Frontal cortex (tissue), 3 donors: ENCODE measurements at regions not wholly inside any gene's neighbourhood (a gene's known extent, or its start where the extent isn't known, plus 50 kb on each side); places are given as distances from the start of the nearest gene placed in this dataset.

Experiments
- DNase-seq, 2 donors: peaks; one replicate each; pipeline ENCODE4 v3.0.0; 2012; ENCODE audit warnings: low spot score in 2 of 2
- FAIRE-seq: peaks from 2 replicates; lab custom pipeline; 2012; peaks lifted over from hg19 to GRCh38; lab: Jason Lieb, UNC
- donor health status: control.
- donor health status: control.
- donor health status: control.

DNA sequence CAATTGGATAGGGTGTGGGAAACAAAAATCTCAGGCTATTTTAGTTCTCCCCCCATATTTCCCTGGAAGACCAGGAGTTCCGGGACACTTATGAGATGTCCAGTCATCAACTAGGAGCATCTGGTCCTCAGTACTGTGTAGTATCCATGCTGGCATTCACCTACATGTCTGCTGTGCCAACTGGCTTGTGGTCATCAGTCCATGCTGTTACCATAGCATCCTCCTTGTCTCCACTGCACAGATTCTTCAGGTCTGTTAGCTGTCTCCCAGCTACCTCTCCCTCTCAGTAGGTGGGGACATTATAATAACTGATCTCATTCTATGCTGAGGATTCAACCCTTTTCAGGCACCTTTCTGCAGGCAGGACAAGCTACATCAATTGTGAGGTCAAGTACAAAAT lies 302.9 kb downstream of the BARHL2 start:
- FAIRE-seq (no peak), DNase-seq (no peak)

- FAIRE-seq: no peak
- DNase-seq: no peak
These were observed 303.6 kb downstream of the BARHL2 start for GRCh38 chr1:90413519-90413918.

DNA sequence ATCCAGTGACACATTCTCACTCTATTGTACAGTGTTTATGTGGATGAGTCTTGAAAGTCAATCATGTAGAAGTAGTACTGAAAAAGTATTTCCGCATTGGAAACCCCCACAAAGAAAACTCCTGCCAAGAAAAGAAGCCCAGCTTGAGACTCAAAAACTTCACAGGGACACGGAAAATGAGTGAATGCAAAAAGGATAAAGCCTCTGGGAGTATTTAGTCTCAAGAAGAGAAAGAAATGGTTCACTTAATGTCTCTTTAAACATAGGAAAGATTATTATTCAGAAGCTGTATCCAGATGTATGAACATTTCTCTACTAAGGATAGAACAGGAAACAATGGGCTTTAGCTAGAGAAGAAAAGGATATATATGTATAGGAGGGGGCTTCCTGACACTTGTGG lies 304.5 kb downstream of the BARHL2 start:
- FAIRE-seq (no peak), DNase-seq (no peak)

DNA sequence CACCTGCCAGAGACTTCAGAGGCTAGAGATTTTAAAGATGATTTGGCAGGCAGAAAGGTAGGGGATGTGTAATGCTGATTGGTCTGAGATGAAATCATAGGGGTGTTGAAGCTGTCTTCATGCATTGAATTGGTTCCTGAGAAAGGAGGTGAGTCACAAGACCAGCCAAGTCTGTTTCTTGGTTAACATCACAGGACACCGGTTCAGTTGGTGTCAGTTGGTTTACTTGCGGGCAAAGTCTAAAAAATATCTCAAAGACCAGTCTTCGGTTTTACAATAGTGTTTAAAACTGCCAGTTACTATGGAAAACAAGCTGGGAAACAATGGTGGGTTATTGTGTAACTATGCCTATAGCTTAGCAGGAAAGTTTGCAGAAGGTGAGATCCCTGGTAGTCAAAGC lies 305.9 kb downstream of the BARHL2 start:
- no peak for FAIRE-seq

DNA sequence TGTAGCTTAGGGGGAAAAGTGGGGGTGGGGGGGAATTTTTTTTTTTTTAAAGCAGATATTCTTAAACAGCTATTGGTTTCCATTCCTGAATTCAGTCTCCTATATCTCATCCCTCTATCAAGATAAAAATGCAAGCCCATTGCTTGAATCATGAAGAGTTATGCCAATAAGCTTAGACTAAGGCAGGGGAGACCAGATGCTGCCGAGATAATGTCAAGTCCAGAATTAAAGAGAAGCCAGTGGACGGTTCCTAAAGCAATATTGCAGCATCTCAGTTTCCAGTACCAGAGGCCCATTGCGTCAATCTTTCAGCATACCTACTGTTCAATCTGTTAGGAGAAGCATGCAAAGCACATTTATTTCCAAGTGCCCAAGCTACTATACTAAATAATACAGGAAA lies 309.4 kb downstream of the BARHL2 start:
- FAIRE-seq (no peak), DNase-seq (no peak)

More for the DNA sequence above, 305.9 kb downstream of the BARHL2 start:
- no peak for DNase-seq

DNA sequence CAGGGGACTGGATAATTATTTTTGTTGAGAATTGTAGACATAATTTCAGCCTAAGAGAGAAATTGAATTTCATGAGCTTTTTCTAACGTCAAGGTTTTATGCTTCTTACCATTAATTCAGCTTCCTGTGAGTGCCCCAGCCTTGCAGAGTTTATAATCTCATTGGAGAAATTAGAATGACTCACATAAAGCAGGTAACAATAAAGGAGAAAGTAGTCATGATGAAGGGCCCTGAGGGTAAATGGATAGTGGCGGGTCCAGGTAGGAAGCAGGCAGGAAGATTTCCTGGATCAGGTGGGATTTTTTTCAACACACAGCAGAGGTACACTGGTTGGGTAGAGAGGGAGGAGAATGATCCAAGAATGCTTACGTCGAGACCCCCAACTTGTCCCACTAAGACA lies 311.4 kb downstream of the BARHL2 start:
- FAIRE-seq (no peak), DNase-seq (no peak)

GRCh38 chr1:90402893-90403849 lies 313.9 kb downstream of the BARHL2 start:
- FAIRE-seq: no peak

GRCh38 chr1:90400131-90400530 lies 317.0 kb downstream of the BARHL2 start:
- DNase-seq: no peak
- no peak for FAIRE-seq

More at GRCh38 chr1:90402893-90403849, 313.9 kb downstream of the BARHL2 start:
- DNase-seq: no peak

DNA sequence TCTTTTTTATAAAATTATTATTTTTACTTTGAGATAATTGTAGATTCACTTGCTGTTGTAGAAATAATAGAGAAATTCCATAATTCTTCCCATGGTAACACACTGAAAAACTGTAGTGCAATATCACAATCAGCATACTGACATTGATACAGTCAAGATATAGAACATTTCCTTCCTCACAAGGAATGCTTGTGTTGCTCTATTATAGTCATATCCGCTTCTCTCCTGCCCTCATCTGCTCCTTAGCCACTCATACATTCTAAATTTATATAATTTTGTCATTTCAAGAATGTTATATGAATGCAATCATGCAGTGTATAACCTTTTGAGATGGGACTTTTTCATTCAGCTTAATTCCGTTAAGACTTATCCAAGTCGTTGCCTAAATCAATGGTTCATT lies 320.2 kb downstream of the BARHL2 start:
- no peak for FAIRE-seq
- no peak for DNase-seq

GRCh38 chr1:90394247-90394646 lies 322.9 kb downstream of the BARHL2 start:
- FAIRE-seq (no peak), DNase-seq (no peak)

GRCh38 chr1:90393025-90393424 lies 324.1 kb downstream of the BARHL2 start:
- no peak for DNase-seq
- FAIRE-seq: no peak

- FAIRE-seq (no peak), DNase-seq (no peak)
These were observed 326.0 kb downstream of the BARHL2 start for GRCh38 chr1:90391126-90391525.

DNA sequence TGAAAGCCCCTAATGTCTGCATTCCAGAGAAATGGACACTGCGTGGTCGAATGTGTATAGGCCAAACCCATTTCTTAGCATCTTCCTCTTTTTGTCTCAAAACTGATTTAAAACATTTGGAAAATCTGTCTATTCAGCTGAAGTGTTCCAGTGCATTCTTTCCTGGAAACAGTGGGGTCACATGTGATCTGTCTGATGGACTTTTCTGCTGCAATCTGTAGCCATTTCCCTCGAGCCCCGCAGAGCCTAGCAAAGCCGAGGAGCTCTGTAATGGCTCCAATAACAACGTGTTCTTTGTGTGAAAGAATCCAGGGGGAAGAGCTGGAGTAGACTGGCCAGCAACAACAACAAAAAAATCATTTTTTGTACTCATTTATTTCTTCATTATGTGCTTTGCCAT lies 329.3 kb downstream of the BARHL2 start:
- DNase-seq: no peak
- FAIRE-seq: no peak

DNA sequence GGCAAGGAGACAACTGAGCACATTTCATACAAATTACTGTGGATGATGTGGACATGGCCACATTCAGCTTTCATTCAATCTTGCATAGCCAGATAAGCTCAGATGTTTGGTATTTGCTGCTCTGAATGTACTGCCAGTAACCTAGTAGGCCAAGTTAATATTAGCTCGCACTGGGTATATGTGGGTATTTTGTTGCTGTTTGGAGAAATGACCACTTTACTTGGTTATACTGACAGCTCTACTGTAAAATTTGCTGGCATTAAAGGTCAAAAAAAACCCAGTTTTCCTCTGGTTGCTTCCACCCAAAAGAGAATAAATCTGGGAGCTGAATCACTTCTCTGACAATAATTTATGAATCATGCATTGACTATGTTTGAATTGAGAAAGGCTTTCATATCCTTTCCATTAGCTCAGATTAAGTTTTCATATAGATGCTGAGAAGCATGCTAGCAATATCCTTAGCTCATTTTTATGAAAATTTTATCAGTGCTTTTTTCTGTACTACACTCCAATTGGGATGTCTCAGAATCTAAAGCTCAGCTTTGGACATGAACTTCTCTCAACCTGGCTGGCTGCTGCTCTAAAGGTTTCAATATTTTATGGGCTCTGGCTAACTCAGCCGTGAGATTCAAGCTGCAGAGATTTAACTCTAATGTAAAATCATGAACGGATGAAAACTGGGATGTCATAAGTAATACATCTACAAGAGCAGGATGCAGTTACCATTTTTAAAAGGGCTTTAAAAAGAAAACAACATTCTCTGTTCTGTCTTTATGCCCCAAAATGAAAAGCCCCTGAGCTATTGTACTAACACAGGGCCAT lies 330.0 kb downstream of the BARHL2 start:
- DNase-seq (no peak), FAIRE-seq (no peak)

DNA sequence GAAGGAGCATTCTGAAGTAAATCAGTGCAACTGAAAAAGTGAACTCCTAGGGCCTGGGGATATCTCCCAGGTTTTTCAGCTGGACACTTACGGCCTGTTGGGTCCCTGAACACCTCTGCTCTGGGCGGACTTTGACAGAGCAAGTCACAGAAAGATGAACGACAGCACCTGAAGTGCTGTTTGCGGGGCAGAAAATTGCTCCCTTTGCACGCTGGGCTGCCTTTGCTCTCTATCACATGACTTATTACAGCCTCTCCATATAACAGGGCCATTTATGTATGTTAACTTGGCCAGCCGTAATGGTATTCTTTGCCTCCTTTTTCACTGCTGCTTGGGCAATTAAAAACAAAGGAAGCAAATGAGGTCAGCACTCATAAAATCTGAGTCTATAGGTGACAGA lies 332.9 kb downstream of the BARHL2 start:
- FAIRE-seq (no peak), DNase-seq (no peak)

GRCh38 chr1:90382161-90382560 lies 334.9 kb downstream of the BARHL2 start:
- FAIRE-seq (no peak), DNase-seq (no peak)

GRCh38 chr1:90381598-90381997 lies 335.5 kb downstream of the BARHL2 start:
- FAIRE-seq (no peak), DNase-seq (no peak)

DNA sequence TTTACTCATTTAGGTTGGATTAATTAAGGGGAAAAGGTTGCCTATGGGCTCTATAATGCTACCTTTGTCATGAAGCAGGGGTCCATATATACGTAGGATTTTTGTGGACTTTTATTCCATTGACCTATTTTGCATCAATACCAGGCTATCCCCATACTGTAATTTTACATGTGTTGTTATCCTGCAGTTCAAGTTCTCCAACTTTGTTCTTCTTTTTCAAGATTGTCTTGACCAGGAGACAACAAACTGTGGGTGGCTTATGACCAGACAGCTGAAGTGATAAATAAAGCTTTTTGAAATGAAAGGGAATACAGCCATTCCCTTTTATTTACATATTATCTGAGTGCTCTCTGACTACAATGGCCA lies 345.7 kb downstream of the BARHL2 start:
- FAIRE-seq (no peak), DNase-seq (no peak)

GRCh38 chr1:90370686-90371447 lies 346.2 kb downstream of the BARHL2 start:
- DNase-seq (no peak), FAIRE-seq (no peak)

- DNase-seq (no peak), FAIRE-seq (no peak)
These were observed 354.9 kb downstream of the BARHL2 start for GRCh38 chr1:90362163-90362562.
